Lower leg skin (tissue), 3 donors: ENCODE measurements at regions not wholly inside any gene's neighbourhood (a gene's known extent, or its start where the extent isn't known, plus 50 kb on each side); places are given as distances from the start of the nearest gene placed in this dataset.

Experiments
- CTCF ChIP-seq, 3 donors: fragments of 450-650 bp; IDR thresholded peaks; one replicate each; pipeline ENCODE4 v1.5.1; 2016; ENCODE audit warnings: antibody characterized with exemption in 3 of 3, mild to moderate bottlenecking in 3 of 3, moderate library complexity in 2 of 3
- POLR2A ChIP-seq, 2 donors: fragments of 450-650 bp; IDR thresholded peaks; one replicate each; pipeline ENCODE4 v1.6.1; 2016 to 2017; ENCODE audit warnings: antibody characterized with exemption in 2 of 2, mild to moderate bottlenecking in 1 of 2, moderate library complexity in 1 of 2

GRCh38 chr10:124328477-124329220, 90.1 kb downstream of the OAT start:
- TF ChIP-seq CTCF (IDR thresholded peaks at IDR 0.05) (no peak), POLR2A (IDR thresholded peaks at IDR 0.05) (no peak)
